K562 (cell line): ENCODE measurements at regions not wholly inside any gene's neighbourhood (a gene's known extent, or its start where the extent isn't known, plus 50 kb on each side); places are given as distances from the start of the nearest gene placed in this dataset.

ENCODE experiments used
- ATAC-seq: fragments of 200-7000 bp; cut with Tn5 transposase; 3 replicates; pipeline ENCODE4 v1.9.1; 2020; ENCODE audit warnings: moderate library complexity
- BruUV-seq: library from RNA; stranded (reverse); fragments of 400-500 nt; replicated peaks from 2 replicates; lab custom pipeline; 2021; lab: Mats Ljungman, UMichigan
- CTCF ChIA-PET: fragments of 300-600 bp; formaldehyde crosslinking; extraction: SDS; loops from one replicate; lab custom pipeline; 2021; ENCODE audit warnings: low intra/inter-chr PET ratio; lab: Yijun Ruan, JAX
- POLR2A ChIA-PET: fragments of 300-600, 350-650 bp; sonication (Branson Sonifier 250); formaldehyde crosslinking; extraction: SDS; loops from one replicate; lab custom pipeline; 2021; ENCODE audit warnings: antibody characterized with exemption, inconsistent platforms; lab: Yijun Ruan, JAX
- DNase-seq, 4 experiments: peaks; one replicate each; pipeline versions ENCODE4 v3.0.0 to v3.0.0-alpha.2; 2011 to 2018; ENCODE audit warnings: low spot score in 3 of 4, mixed read lengths in 3 of 4; ENCODE audit errors: extremely low read depth in 1 of 4
- FAIRE-seq: peaks from 2 replicates; lab custom pipeline; 2011; peaks lifted over from hg19 to GRCh38; lab: Jason Lieb, UNC
- H2AFZ ChIP-seq: 2 replicates; pipeline ENCODE4 v1.6.0; 2011; ENCODE audit warnings: low read depth, low read length, control low read depth, inconsistent platforms
- H3K27ac ChIP-seq: fragments of 200-600 bp; 3 replicates; pipeline ENCODE4 v1.8.0; 2011; ENCODE audit warnings: low read depth, mild to moderate bottlenecking, control low read depth, inconsistent platforms, low read length, moderate library complexity, mixed read lengths; ENCODE audit errors: extremely low read depth
- H3K27me3 ChIP-seq, 2 experiments: fragments of 300-600 bp in 1 of 2; 2 replicates in 1 of 2; 3 replicates in 1 of 2; pipeline versions ENCODE4 v1.6.0 to v1.8.0; 2011; ENCODE audit warnings: inconsistent platforms in 2 of 2, low read length in 2 of 2, mild to moderate bottlenecking in 1 of 2, mixed read lengths in 1 of 2, moderate library complexity in 1 of 2; ENCODE audit not compliant: control insufficient read depth in 2 of 2, insufficient read depth in 2 of 2
- H3K36me3 ChIP-seq: fragments of 300-600 bp; 3 replicates; pipeline ENCODE4 v1.8.0; 2011; ENCODE audit warnings: mild to moderate bottlenecking, low read length, inconsistent platforms; ENCODE audit not compliant: control insufficient read depth, insufficient read depth
- H3K4me1 ChIP-seq, 2 experiments: fragments of 200-600 bp in 1 of 2; replicated peaks in 1 of 2; 2 replicates in 1 of 2; 3 replicates in 1 of 2; pipeline versions ENCODE4 v1.5.1 to v1.8.0; 2011; ENCODE audit warnings: inconsistent platforms in 2 of 2, low read length in 2 of 2, mild to moderate bottlenecking in 1 of 2, mixed read lengths in 1 of 2, moderate library complexity in 1 of 2; ENCODE audit not compliant: control insufficient read depth in 2 of 2, insufficient read depth in 2 of 2
- H3K4me2 ChIP-seq: 2 replicates; pipeline ENCODE4 v1.6.1; 2011; ENCODE audit warnings: low read length, control low read depth, inconsistent platforms, mixed read lengths; ENCODE audit not compliant: insufficient read depth
- H3K4me3 ChIP-seq: fragments of 200-600 bp; sonication (generic), shearing (Covaris generic); 2 replicates; pipeline ENCODE4 v1.5.1; 2016; ENCODE audit warnings: control low read depth, inconsistent platforms
- H3K79me2 ChIP-seq: fragments of 200-600 bp; 3 replicates; pipeline ENCODE4 v1.8.0; 2011; ENCODE audit warnings: low read length, inconsistent platforms; ENCODE audit not compliant: control insufficient read depth, insufficient read depth
- H3K9ac ChIP-seq, 2 experiments: 2 replicates each; pipeline versions ENCODE4 v1.6.0 to v1.6.1; 2011; ENCODE audit warnings: low read depth in 2 of 2, low read length in 2 of 2, control low read depth in 1 of 2, inconsistent platforms in 1 of 2, mild to moderate bottlenecking in 1 of 2, mixed read lengths in 1 of 2; ENCODE audit not compliant: insufficient read depth in 1 of 2
- H3K9me1 ChIP-seq: one replicate; pipeline ENCODE4 v1.6.0; 2011; ENCODE audit warnings: inconsistent platforms, mild to moderate bottlenecking, low read length, moderate library complexity; ENCODE audit not compliant: control insufficient read depth, insufficient read depth
- H3K9me3 ChIP-seq: replicated peaks from 2 replicates; pipeline ENCODE4 v1.5.1; 2011; ENCODE audit warnings: low read depth, low read length, inconsistent platforms; ENCODE audit not compliant: control insufficient read depth, insufficient read depth
- H4K20me1 ChIP-seq: replicated peaks from 2 replicates; pipeline ENCODE4 v1.6.1; 2011; ENCODE audit warnings: low read length, inconsistent platforms, mixed read lengths; ENCODE audit not compliant: control insufficient read depth, insufficient read depth
- BCL6 ChIP-seq: fragments of 250-450 bp; sonication (Bioruptor Pico); IDR thresholded peaks from 2 replicates; pipeline ENCODE4 v1.4.0; 2020
- HNRNPLL ChIP-seq: fragments of 200-400 bp; formaldehyde crosslinking; IDR thresholded peaks from 2 replicates; pipeline ENCODE4 v1.6.1; 2017; ENCODE audit warnings: low read length, low read depth, mild to moderate bottlenecking; ENCODE audit not compliant: poor library complexity, severe bottlenecking
- SETDB1 ChIP-seq: IDR thresholded peaks from one replicate; pipeline ENCODE4 v1.6.1; 2012; ENCODE audit warnings: low read length, control low read depth, inconsistent platforms
- SREBF2 ChIP-seq: sonication (generic); formaldehyde crosslinking; IDR thresholded peaks from 2 replicates; pipeline ENCODE4 v1.4.0; 2020; ENCODE audit warnings: mild to moderate bottlenecking, missing genetic modification reagents
- STAG1 ChIP-seq: sonication (generic); formaldehyde crosslinking; IDR thresholded peaks from 2 replicates; pipeline ENCODE4 v1.5.0; 2020; ENCODE audit warnings: missing genetic modification reagents, borderline replicate concordance
- ZNF408 ChIP-seq: fragments of 250-450 bp; sonication (Bioruptor Pico); IDR thresholded peaks from 2 replicates; pipeline ENCODE4 v1.4.0; 2020; ENCODE audit warnings: low read depth, mild to moderate bottlenecking, moderate library complexity
- ZNF444 ChIP-seq: fragments of 250-450 bp; sonication (Bioruptor Pico); IDR thresholded peaks from 2 replicates; pipeline ENCODE4 v1.4.0; 2020; ENCODE audit warnings: mild to moderate bottlenecking, moderate library complexity
- ZNF696 ChIP-seq: fragments of 250-450 bp; sonication (Bioruptor Pico); conservative IDR thresholded peaks from 2 replicates; pipeline ENCODE4 v1.4.0; 2020; ENCODE audit warnings: mild to moderate bottlenecking, moderate library complexity
- WGBS: fragments of 100-300 bp; shearing (Covaris generic); methylation state at CpG from one replicate; pipeline ENCODE4 v1.1.6; 2016; ENCODE audit warnings: low coverage, mixed read lengths; ENCODE audit not compliant: insufficient coverage; ENCODE audit errors: missing lambda C conversion rate; 5-methylcytosine and 5-hydroxymethylcytosine counted together
- in situ Hi-C: fragments of 300-500 bp; cut with MboI; formaldehyde crosslinking; loops from 4 replicates; pipeline ENCODE4 v1.15.0; 2018; ENCODE audit warnings: inconsistent platforms, mixed read lengths
- intact Hi-C: fragments of 100-400 bp; cut with micrococcal nuclease; formaldehyde crosslinking; loops from 2 replicates; pipeline ENCODE4 v1.14.2; 2022
- TF ChIP-seq, protein P1 (sequence below), 2 experiments: fragments of 450-650 bp in 1 of 2; sonication (generic) in 1 of 2; formaldehyde crosslinking in 1 of 2; IDR thresholded peaks; 2 replicates each; pipeline versions ENCODE4 v1.7.1 to v1.9.0; 2016 to 2022; ENCODE audit warnings: inconsistent platforms in 1 of 2, mild to moderate bottlenecking in 1 of 2, missing genetic modification reagents in 1 of 2

GRCh38 chr9:7668541-7668940, 131.0 kb downstream of the DMAC1 start:
- H3K27me3 ChIP-seq = no peaks in the 10 kb centered on the region
- H3K36me3 ChIP-seq = no peaks in the 10 kb centered on the region
- no TSS peak for BruUV-seq
- intact Hi-C loops = no loop called here
- H4K20me1 ChIP-seq = no peaks in the 10 kb centered on the region
- in situ Hi-C loops = no loop called here
- no peak overlapping the region for H3K9ac ChIP-seq
- ChIA-PET CTCF (no interaction called here), POLR2A (interaction anchor here (0.6 kb wide), 1 partner anchor 8 kb away, joined by 3 read pairs; no protein-coding TSS in a partner anchor)
- H3K27ac ChIP-seq = no peak overlapping the region
- 20% methylated on average over 1 of the region's 1 CpG for WGBS
- no peaks in the 10 kb centered on the region for H3K4me1 ChIP-seq
- H3K4me2 ChIP-seq = no peak overlapping the region
- no peak for FAIRE-seq
- no peak for DNase-seq
- no peak overlapping the region for H3K4me3 ChIP-seq
- no peaks in the 10 kb centered on the region for H3K9me1 ChIP-seq
- no peaks in the 10 kb centered on the region for H3K9me3 ChIP-seq
- no peaks in the 10 kb centered on the region for H3K79me2 ChIP-seq
- ATAC-seq = no peak
- H2AFZ ChIP-seq = no peak overlapping the region
- no peak for TF ChIP-seq BCL6
- TF ChIP-seq ZNF408 = no peak
- TF ChIP-seq STAG1 (CRISPR knock-in tag) = no peak
- TF ChIP-seq HNRNPLL = no peak
- TF ChIP-seq, protein P1, sequence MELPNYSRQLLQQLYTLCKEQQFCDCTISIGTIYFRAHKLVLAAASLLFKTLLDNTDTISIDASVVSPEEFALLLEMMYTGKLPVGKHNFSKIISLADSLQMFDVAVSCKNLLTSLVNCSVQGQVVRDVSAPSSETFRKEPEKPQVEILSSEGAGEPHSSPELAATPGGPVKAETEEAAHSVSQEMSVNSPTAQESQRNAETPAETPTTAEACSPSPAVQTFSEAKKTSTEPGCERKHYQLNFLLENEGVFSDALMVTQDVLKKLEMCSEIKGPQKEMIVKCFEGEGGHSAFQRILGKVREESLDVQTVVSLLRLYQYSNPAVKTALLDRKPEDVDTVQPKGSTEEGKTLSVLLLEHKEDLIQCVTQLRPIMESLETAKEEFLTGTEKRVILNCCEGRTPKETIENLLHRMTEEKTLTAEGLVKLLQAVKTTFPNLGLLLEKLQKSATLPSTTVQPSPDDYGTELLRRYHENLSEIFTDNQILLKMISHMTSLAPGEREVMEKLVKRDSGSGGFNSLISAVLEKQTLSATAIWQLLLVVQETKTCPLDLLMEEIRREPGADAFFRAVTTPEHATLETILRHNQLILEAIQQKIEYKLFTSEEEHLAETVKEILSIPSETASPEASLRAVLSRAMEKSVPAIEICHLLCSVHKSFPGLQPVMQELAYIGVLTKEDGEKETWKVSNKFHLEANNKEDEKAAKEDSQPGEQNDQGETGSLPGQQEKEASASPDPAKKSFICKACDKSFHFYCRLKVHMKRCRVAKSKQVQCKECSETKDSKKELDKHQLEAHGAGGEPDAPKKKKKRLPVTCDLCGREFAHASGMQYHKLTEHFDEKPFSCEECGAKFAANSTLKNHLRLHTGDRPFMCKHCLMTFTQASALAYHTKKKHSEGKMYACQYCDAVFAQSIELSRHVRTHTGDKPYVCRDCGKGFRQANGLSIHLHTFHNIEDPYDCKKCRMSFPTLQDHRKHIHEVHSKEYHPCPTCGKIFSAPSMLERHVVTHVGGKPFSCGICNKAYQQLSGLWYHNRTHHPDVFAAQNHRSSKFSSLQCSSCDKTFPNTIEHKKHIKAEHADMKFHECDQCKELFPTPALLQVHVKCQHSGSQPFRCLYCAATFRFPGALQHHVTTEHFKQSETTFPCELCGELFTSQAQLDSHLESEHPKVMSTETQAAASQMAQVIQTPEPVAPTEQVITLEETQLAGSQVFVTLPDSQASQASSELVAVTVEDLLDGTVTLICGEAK (IDR thresholded peaks at IDR 0.05) = no peak
- TF ChIP-seq, protein P1 (CRISPR knock-in tag; IDR thresholded peaks at IDR 0.05) = no peak
- TF ChIP-seq SREBF2 (CRISPR knock-in tag) = no peak
- TF ChIP-seq ZNF696 (CRISPR knock-in tag) = no peak
- TF ChIP-seq ZNF444 (CRISPR knock-in tag) = no peak
- TF ChIP-seq SETDB1 = no peak
